CD4-positive, CD25-positive, alpha-beta regulatory T cell (primary cell): ENCODE measurements at regions not wholly inside any gene's neighbourhood (a gene's known extent, or its start where the extent isn't known, plus 50 kb on each side); places are given as distances from the start of the nearest gene placed in this dataset.
"Not testable (repeated sequence)": the region's sequence is repeated elsewhere in the genome, so short reads cannot be mapped to it uniquely, and the experiment has no call there.

Experiments
- ATAC-seq, 2 donors: fragments of 150-1000 bp; cut with Tn5 transposase; one replicate each; pipeline ENCODE4 v1.10.0; 2021; ENCODE audit warnings: low read depth in 2 of 2, moderate number of reproducible peaks in 2 of 2, moderate library complexity in 1 of 2
- DNase-seq, 3 donors: peaks; one replicate each; pipeline versions ENCODE4 v3.0.0 to v3.0.0-alpha.2; 2012 to 2022; ENCODE audit warnings: mixed read lengths in 1 of 3
- H3K27ac ChIP-seq: one replicate; pipeline ENCODE4 v1.7.0; 2013; ENCODE audit warnings: mild to moderate bottlenecking, low read length; ENCODE audit not compliant: insufficient read depth, poor library complexity, severe bottlenecking
- H3K27me3 ChIP-seq: one replicate; pipeline ENCODE4 v1.7.0; 2013; ENCODE audit warnings: low read length; ENCODE audit not compliant: control insufficient read depth, insufficient read depth
- H3K36me3 ChIP-seq: one replicate; pipeline ENCODE4 v1.7.0; 2013; ENCODE audit warnings: mild to moderate bottlenecking, low read length, moderate library complexity; ENCODE audit not compliant: control insufficient read depth, insufficient read depth
- H3K4me1 ChIP-seq: 2 replicates; pipeline ENCODE4 v1.7.0; 2013; ENCODE audit warnings: mild to moderate bottlenecking, low read length; ENCODE audit not compliant: insufficient read depth, control insufficient read depth, poor library complexity, severe bottlenecking
- H3K4me3 ChIP-seq: one replicate; pipeline ENCODE4 v1.7.0; 2013; ENCODE audit warnings: low read depth, mild to moderate bottlenecking, low read length, moderate library complexity
- H3K9me3 ChIP-seq, 2 experiments: 1 replicate in 1 of 2; 2 replicates in 1 of 2; pipeline ENCODE4 v1.7.0; 2013; ENCODE audit warnings: low read length in 2 of 2, mild to moderate bottlenecking in 1 of 2, moderate library complexity in 1 of 2; ENCODE audit not compliant: control insufficient read depth in 2 of 2
- H3K27ac Mint-ChIP-seq, 3 donors: one replicate each; pipeline ENCODE4 v1.8.0; 2020 to 2022; ENCODE audit warnings: mild to moderate bottlenecking in 3 of 3, mixed read lengths in 3 of 3, moderate library complexity in 2 of 3
- H3K27me3 Mint-ChIP-seq: one replicate; pipeline ENCODE4 v1.8.0; 2022; ENCODE audit warnings: mild to moderate bottlenecking, mixed read lengths
- H3K36me3 Mint-ChIP-seq: one replicate; pipeline ENCODE4 v1.8.0; 2020; ENCODE audit warnings: mixed read lengths
- H3K4me1 Mint-ChIP-seq, 4 donors: one replicate each; pipeline ENCODE4 v1.8.0; 2020 to 2022; ENCODE audit warnings: mixed read lengths in 4 of 4, mild to moderate bottlenecking in 1 of 4
- H3K4me3 Mint-ChIP-seq, 4 donors: one replicate each; pipeline ENCODE4 v1.8.0; 2020 to 2022; ENCODE audit warnings: mild to moderate bottlenecking in 4 of 4, mixed read lengths in 4 of 4, moderate library complexity in 3 of 4
- H3K9me3 Mint-ChIP-seq, 7 donors: one replicate each; pipeline ENCODE4 v1.8.0; 2020 to 2022; ENCODE audit warnings: mixed read lengths in 7 of 7, mild to moderate bottlenecking in 3 of 7, moderate library complexity in 2 of 7

- ATAC-seq = no peak
- H3K27me3 ChIP-seq = no peaks in the 10 kb centered on the region
- H3K27ac Mint-ChIP-seq = no peak overlapping the region
- H3K9me3 Mint-ChIP-seq = peaks cover 0 to 16% (median 5%) of the 10 kb centered on the region in 7 donors
- H3K4me3 Mint-ChIP-seq = no peak overlapping the region
- no peaks in the 10 kb centered on the region for H3K27me3 Mint-ChIP-seq
- H3K36me3 ChIP-seq = no peaks in the 10 kb centered on the region
- H3K4me1 ChIP-seq = no peaks in the 10 kb centered on the region
- no peaks in the 10 kb centered on the region for H3K4me1 Mint-ChIP-seq
- no peak for DNase-seq
- H3K27ac ChIP-seq = no peak overlapping the region
- H3K9me3 ChIP-seq = peaks cover 0 to 4% of the 10 kb centered on the region in 2 experiments
- no peaks in the 10 kb centered on the region for H3K36me3 Mint-ChIP-seq
- H3K4me3 ChIP-seq = no peak overlapping the region
Measured at GRCh38 chr4:167842487-167842886, 249.8 kb upstream of the ANXA10 start.

DNA sequence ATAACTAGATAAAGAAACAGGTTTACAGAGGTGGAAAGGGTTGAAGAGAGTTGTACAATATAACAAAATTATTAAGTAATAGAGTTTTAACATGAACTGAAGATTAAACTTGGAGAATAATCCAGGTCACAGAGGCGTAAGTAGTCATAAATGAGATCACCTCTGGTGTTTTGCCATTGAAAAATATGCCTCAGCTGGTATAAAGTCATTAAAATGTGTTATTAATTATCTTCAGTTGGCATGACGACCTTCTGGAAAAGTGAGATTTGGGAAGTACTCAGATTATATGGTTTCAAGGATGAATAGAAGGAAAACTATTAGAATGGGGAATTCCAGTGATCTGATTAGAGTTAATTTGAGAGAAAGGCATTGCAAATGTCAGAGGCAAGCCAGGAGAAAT lies 237.5 kb upstream of the ANXA10 start:
- DNase-seq = no peak
- Histone ChIP-seq H3K4me3 (no peak overlapping the region), H3K27me3 (no peaks in the 10 kb centered on the region), H3K4me1 (no peaks in the 10 kb centered on the region), H3K36me3 (no peaks in the 10 kb centered on the region), H3K9me3 (no peaks in the 10 kb centered on the region), H3K27ac (no peak overlapping the region)
- H3K4me1 Mint-ChIP-seq = no peaks in the 10 kb centered on the region
- H3K27me3 Mint-ChIP-seq = no peaks in the 10 kb centered on the region
- H3K27ac Mint-ChIP-seq = no peak overlapping the region
- H3K36me3 Mint-ChIP-seq = no peaks in the 10 kb centered on the region
- ATAC-seq = no peak
- peaks cover 0 to 9% (median 2%) of the 10 kb centered on the region in 7 donors for H3K9me3 Mint-ChIP-seq
- H3K4me3 Mint-ChIP-seq = no peak overlapping the region

GRCh38 chr4:167858127-167858526 lies 234.2 kb upstream of the ANXA10 start:
- ATAC-seq, H3K9me3 Mint-ChIP-seq, DNase-seq, H3K4me1 Mint-ChIP-seq, H3K36me3 ChIP-seq, H3K27me3 ChIP-seq, H3K27ac Mint-ChIP-seq, H3K4me1 ChIP-seq, H3K36me3 Mint-ChIP-seq, H3K27ac ChIP-seq, H3K27me3 Mint-ChIP-seq, H3K9me3 ChIP-seq, H3K4me3 Mint-ChIP-seq, H3K4me3 ChIP-seq: not testable (repeated sequence)

- H3K27ac Mint-ChIP-seq = no peak overlapping the region
- ATAC-seq = no peak
Measured at GRCh38 chr4:167867191-167867590, 225.1 kb upstream of the ANXA10 start.

GRCh38 chr4:167868163-167868562 lies 224.2 kb upstream of the ANXA10 start:
- H3K27ac Mint-ChIP-seq = no peak overlapping the region
- Histone ChIP-seq H3K27me3 (no peaks in the 10 kb centered on the region), H3K27ac (no peak overlapping the region), H3K4me1 (no peaks in the 10 kb centered on the region), H3K4me3 (no peak overlapping the region), H3K9me3 (no peaks in the 10 kb centered on the region), H3K36me3 (no peaks in the 10 kb centered on the region)
- no peaks in the 10 kb centered on the region for H3K36me3 Mint-ChIP-seq
- ATAC-seq (no peak), DNase-seq (no peak)
- H3K4me3 Mint-ChIP-seq = no peak overlapping the region
- H3K9me3 Mint-ChIP-seq = peaks cover 0 to 7% (median 2%) of the 10 kb centered on the region in 7 donors
- H3K4me1 Mint-ChIP-seq = no peaks in the 10 kb centered on the region
- no peaks in the 10 kb centered on the region for H3K27me3 Mint-ChIP-seq

More at GRCh38 chr4:167867191-167867590, 225.1 kb upstream of the ANXA10 start:
- DNase-seq = no peak
- Histone ChIP-seq H3K27ac (no peak overlapping the region), H3K4me3 (no peak overlapping the region), H3K27me3 (no peaks in the 10 kb centered on the region), H3K9me3 (no peaks in the 10 kb centered on the region), H3K4me1 (no peaks in the 10 kb centered on the region), H3K36me3 (no peaks in the 10 kb centered on the region)
- Mint-ChIP-seq H3K4me1 (no peaks in the 10 kb centered on the region), H3K9me3 (peaks cover 0 to 7% (median 0%) of the 10 kb centered on the region in 7 donors), H3K36me3 (no peaks in the 10 kb centered on the region), H3K4me3 (no peak overlapping the region), H3K27me3 (no peaks in the 10 kb centered on the region)

DNA sequence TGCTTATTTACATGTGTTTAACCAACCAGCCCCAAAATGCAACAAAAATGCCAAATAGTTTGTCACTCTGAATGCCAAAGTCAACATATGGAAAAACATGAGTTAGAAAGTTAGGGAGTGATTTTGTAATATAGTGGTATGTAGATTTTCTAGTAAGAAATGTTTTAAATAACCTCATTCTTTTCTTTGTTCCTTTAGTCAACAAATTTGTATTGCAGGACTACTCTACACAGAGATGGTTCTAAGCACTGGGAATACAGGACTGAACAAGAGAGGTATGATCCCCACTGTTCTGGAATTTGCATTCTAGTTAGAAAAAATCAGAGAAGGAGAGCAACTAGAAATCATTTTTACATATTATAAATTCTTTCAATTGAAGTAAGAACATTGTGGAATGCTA lies 218.8 kb upstream of the ANXA10 start:
- ATAC-seq = no peak
- no peak for DNase-seq
- Histone ChIP-seq H3K27ac (no peak overlapping the region), H3K36me3 (no peaks in the 10 kb centered on the region), H3K9me3 (no peaks in the 10 kb centered on the region), H3K27me3 (no peaks in the 10 kb centered on the region), H3K4me1 (no peaks in the 10 kb centered on the region), H3K4me3 (no peak overlapping the region)
- Mint-ChIP-seq H3K9me3 (peaks cover 0 to 16% (median 6%) of the 10 kb centered on the region in 7 donors), H3K4me3 (no peak overlapping the region), H3K27ac (no peak overlapping the region), H3K4me1 (no peaks in the 10 kb centered on the region), H3K27me3 (no peaks in the 10 kb centered on the region), H3K36me3 (no peaks in the 10 kb centered on the region)

GRCh38 chr4:167876091-167876490 lies 216.2 kb upstream of the ANXA10 start:
- H3K4me3 ChIP-seq, H3K4me3 Mint-ChIP-seq, H3K36me3 Mint-ChIP-seq, H3K4me1 Mint-ChIP-seq, DNase-seq, H3K27ac Mint-ChIP-seq, H3K36me3 ChIP-seq, H3K27ac ChIP-seq, H3K9me3 ChIP-seq, ATAC-seq, H3K4me1 ChIP-seq, H3K27me3 Mint-ChIP-seq, H3K27me3 ChIP-seq: not testable (repeated sequence)
- H3K9me3 Mint-ChIP-seq = peaks cover 0 to 25% (median 8%) of the 10 kb centered on the region in 7 donors

- not testable (repeated sequence) for DNase-seq, H3K4me1 Mint-ChIP-seq, H3K4me1 ChIP-seq, H3K36me3 Mint-ChIP-seq, H3K27ac ChIP-seq, H3K4me3 Mint-ChIP-seq, H3K36me3 ChIP-seq, H3K27me3 ChIP-seq, ATAC-seq, H3K27me3 Mint-ChIP-seq, H3K9me3 ChIP-seq, H3K27ac Mint-ChIP-seq, H3K4me3 ChIP-seq
- peaks cover 0 to 25% (median 4%) of the 10 kb centered on the region in 7 donors for H3K9me3 Mint-ChIP-seq
Measured at GRCh38 chr4:167877826-167878225, 214.5 kb upstream of the ANXA10 start.
